ENCODE measurements at regions not wholly inside any gene's neighbourhood (a gene's known extent, or its start where the extent isn't known, plus 50 kb on each side); places are given as distances from the start of the nearest gene placed in this dataset.
"Not testable (repeated sequence)": the region's sequence is repeated elsewhere in the genome, so short reads cannot be mapped to it uniquely, and the experiment has no call there.

DNA sequence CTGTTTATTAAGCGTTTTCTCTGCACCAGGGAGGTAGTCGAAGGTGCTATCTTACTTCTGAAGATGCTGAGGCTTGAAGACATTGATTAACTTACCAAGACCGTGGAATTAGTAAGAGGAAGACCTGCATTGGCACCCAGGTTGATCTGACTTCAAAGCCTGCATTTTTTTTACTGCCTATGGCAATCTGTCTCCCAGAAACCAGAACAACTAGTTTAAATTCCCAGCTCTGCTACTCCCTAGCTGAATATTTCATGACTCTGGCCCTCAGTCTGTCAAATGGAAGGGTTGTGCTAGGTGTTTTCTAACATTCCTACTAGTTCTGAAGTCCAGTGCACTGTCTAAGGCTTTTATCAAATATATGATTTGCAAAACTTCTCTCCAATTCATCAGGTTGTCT, 52.0 kb upstream of the GRAMD1B start:
- no peak for DNase-seq

DNA sequence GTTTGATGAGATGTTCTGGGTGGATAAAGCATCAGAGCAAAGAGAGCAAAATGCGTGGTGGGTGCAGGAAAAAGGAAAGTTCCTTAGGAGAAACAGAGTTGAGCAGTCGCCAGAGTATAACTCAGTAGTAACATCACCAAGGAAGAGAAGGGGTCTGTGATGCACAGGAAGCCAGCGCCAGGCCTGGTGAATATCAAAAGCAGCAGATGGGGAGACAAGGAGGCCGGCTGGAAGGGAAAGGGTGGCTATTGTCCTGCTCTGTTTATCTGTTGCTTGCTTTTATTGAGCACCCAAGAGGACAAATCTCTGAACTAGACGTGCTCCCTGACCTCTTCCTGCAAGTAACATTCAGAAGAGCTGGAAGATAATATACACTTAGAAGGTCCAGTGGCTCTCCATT, 52.7 kb upstream of the GRAMD1B start:
- no peak for DNase-seq

DNA sequence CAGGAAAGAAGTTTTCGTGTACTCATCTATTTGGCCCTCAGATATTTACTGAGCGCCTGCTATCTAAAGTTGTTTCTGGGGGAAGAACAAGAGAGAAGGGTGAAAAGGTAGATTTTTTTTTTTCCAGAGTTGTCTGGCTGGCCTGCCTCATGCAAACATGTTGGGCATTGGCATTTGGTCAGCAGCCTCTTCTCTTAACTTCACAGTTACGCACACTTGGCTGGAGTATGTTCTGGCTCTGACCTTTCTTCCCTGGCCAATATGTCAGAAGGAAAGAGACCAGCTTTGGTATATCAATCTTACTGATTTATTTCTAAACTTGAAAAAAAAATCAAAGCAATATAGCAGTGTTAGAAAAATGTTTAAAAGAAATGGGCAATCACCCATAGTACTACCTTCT, 54.2 kb upstream of the GRAMD1B start:
- DNase-seq: no peak

DNA sequence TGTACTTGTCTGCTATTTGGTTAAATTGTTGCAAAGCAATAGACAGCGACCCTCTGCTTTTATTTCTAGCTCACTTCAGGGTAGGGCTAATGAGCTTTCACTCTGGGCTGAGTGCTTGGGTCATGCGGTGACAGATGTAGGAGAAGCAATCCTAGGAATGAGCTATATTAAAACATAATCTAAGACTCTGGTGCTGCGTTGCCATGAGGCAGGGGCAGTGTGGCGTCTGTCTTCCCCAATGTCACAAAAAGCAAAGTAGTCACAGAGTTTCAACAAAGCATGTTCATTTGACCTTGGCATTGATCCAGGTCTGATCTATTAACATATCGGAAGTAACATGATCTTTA, 55.5 kb upstream of the GRAMD1B start:
- no peak for DNase-seq

DNA sequence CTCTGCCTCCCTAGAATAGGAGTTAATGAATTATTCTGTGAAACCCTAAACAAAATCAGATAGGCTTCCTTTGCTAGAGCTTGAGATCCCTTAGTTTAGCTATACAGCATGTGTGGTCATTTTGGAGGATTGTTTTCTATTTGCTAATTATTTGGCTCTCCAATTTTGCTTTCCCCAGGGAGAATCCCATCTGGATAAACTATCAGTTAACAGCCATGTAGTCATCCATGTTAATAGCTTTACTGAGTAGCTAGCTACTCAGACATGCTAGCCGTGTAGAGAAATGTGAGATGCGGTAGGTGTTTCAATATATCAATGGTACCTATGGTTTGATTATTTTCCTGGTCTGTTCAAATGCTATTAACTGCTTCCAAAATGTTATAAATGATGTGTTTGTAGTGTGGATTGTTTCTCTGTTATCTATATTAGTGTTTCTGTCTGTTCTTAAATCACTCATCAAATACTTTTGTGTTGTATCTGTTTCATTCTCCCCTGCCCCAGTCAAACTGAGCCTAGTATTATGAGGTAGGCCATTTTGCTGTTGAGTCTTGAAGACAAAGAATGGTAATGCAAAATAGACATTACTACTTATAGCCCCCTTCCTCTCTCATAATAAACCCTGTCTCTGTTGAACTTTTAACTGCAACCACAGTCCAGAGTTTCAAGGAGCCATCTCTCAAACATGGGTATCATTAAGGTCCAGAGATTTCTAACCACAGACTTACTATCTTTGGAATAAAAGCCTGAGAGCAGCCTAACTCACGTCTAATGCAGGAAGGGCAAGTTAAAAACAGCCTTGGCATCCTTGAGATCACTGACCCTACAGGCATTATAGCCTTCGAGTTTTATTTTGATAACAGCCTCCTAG, 56.1 kb upstream of the GRAMD1B start:
- DNase-seq: no peak

DNA sequence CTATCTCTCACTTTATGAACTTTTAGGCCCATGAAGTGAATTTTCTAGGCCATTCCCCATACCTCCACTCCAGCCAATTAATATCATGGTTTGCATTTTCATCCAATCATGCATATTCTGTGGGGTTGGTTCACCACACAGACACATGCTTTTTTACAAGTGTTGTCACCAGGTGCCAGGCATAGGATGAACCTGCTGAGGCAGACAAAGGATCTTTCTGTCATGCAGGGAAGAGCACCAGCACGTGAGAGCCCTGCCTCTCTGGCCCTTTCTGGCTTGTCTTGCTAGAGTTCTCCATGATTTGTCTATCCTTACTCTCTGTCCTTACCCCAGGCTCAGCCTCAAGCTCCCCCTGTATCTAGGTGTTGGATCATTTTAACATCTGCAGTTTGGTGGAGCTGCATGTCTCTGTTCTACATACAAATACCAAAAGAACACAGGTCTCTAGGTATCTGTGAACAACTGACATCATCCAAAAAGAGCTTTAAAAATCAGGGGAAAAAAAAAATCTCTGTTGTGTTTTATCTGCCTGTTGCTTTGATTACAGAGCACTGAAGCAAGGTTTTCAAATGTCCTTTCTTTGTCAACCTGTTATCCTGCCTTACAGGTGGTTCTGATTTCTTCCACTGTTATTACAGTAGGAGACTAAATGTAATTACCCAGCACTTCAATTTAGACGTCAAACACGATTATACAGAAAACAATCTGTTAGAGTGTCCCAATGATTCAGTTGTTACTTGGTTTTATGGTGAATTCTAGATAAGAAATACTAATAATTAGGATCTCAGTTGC, 58.4 kb upstream of the GRAMD1B start:
- DNase-seq: no peak

DNA sequence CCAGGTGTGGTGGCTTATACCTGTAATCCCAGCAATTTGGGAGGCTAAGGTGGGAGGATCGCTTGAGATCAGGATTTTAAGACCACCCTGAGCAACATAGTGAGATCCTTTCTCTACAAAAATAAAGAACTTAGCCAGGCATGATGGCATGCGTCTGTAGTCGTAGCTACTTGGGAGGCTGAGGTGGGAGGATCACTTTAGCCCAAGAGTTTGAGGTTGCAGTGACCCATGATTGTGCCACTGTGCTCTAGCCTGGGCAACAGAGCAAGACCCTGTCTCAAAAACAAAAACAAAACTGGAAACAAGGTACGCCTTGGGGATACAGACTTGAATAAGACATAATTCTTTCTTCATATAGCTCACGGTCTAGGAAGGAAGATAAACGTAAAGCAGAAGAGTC, 63.1 kb upstream of the GRAMD1B start:
- DNase-seq: no peak

DNA sequence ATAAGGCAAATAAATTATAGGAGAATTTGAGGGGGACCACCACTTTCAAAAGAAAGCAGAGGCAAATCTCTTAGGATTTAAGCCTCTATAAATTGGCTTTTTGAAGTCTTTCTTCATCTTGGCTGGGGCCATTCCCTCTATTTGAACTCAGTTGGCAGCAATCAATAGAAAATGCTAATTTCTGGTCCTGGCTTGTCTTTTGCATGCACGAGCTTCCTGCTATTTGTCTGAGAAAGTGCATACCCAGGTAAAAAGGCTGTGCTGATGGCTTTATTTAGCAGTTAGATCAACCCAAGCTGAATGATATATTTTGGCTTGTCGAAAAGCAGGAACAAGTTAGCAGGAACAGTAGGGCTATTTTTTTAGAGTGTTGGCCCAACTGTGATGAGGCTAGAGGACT, 64.1 kb upstream of the GRAMD1B start:
- DNase-seq: no peak

DNA sequence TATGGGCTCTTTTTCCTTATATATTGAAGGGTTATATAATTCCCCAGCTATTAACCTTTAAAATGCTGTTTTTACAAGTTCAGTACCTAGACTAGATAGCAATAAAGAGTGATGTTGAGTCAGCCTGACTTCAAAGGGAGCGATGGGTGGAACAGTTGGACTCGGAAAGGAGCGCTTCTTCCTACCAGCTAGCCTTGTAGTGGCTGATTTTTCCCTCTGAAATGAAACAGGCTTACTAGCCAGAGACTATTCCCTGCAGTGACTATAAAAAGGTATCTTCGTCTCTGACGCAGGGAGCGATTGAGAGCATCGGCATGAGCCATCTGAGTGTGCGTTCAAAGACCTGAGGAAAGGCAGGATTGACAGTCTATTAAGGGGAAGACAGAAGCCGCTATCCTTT, 66.0 kb upstream of the GRAMD1B start:
- DNase-seq: no peak

DNA sequence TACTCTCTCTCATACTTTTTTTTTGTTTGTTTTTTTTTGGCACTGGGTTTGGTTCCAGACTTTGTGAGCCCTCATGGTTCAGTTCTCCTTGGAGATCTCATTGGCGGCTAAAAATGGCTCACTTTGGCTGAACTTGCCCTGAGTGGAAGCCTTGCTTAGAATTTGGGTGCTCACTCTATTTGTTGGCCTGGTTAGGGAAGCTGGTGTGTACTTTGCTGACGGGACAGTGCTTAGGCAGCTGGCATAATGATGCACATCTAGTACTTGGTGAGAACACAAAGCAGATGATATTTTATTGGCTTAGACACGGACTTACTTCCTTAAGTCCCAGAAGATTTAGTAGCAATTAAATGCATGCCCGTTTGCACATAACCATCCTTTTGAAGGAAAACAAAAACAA, 66.5 kb upstream of the GRAMD1B start:
- no peak for DNase-seq

DNA sequence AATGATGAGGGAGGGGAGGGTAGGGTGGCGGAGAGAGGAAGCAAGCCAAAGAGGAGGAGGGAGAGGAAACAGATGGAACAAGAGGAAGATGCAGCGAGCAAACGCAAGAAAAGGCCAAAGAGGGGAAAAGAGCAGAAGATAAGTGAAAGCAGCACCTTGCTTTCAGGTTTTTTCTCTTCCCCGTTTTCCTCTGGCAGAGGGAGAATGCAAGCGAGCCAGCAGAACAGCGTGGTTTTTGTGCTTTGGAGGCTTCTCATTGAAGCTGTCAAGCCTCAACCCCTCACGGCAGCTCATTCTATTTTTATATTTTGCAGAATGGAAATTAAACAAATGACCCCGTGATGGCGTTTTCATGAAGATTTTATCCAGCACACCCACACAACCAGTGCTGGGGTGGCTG, 67.1 kb upstream of the GRAMD1B start:
- no peak for DNase-seq

DNA sequence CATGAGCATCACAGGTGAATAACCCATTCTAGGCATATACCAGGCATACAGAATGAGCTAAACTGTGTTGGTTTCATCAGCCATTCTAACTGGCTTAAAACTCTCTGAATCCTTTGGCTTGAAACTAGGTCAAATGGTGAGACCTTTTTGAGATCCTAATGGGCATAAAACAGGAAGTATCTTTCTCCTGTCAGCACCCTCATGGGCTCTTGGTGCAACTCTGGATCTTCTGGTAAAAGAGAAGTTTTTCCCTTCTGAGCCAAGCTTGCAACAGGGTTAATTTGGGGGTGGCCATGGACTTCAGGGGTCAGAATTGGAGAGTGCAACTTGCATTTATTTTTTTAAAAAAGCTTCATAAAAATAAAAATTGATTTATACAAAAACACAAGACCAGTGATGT, 67.9 kb upstream of the GRAMD1B start:
- DNase-seq: no peak

DNA sequence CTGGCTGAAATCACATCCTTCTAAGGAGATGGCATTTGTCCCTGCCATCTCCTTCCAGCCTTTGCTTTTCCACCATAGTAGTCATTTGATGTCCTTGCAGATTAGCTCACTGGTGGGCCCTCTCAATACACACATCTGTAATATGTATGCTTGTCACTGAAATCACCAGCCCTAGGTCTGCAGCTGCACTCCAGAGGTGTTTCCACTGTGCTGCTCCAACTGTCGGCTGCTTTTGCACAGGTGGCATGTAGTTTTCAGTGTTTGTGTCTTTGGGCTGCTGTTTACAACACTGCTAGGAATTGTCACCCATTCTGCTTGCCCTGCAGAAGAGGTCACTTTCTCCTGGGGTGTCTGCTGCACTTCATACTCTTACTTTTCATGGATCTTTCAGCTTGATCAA, 69.0 kb upstream of the GRAMD1B start:
- no peak for DNase-seq

DNA sequence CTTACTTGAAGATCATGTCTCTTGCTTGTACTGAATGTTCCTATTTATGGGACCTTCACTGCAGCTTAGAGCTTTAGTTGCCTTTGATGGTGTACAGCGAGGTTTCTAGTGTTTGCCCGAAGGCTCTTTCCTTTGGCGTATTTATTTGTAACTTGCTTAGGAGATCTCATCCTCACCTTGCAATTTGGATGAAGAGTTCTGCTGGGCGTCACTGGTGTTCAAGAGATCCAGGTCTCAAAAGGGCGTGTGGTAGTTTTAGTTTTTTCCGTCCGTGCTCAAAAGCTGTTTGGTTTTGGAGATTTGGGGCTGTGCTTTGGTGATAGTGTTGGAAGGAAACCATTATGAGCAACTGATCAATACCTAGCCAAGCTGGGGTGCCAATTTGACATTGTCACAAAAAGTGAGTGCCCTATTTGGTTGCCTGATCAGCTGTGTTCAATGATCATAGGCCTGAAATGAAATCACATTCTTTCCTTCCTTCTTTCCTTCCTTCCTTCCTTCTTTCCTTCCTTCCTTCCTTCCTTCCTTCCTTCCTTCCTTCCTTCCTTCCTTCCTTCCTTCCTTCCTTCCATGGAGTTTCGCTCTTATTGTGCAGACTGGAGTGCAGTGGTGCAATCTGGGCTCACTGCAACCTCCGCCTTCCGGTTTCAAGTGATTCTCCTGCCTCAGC, 69.7 kb upstream of the GRAMD1B start:
- no peak for DNase-seq

DNA sequence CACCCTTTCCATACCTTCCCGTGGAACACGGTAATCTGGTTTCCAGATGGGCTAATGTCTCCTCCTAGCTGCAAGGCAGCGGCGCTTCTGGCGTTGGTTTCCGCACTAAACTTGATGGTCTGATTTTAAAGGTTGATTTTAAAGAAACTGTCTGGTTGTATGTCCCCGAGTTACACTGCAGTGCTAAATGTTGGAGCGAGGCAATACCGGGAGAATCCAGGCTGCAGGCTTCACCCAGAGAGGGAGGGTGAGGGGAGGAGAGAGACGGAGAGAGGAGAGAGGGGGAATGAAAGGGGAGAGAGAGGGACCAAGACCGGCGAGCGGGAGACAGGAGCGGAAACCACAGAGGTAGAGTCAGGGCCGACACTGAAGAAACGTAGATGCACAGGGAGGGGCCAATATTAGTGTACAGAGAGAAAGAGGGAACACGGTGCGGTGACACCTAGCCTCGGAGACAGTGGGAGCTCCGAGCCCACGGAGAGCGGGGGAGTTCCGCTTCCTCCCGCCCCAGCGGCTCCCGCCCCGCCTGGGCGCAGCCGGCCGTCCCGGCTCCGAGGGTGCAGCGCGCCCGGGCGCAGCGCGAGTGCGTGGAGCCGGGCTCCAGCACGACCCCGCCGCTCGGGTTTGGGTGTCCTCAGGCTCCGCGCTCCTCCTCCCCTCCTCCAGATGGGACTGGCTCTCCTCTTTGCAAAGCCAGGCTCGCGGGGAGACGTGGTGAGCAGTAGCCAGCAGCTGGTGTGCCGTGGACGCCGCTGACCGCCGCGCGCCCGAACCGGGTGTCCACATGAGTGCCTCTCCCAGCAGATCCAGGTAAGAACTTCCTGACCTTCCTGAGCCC, 71.9 kb upstream of the GRAMD1B start:
- DNase-seq: no peak

DNA sequence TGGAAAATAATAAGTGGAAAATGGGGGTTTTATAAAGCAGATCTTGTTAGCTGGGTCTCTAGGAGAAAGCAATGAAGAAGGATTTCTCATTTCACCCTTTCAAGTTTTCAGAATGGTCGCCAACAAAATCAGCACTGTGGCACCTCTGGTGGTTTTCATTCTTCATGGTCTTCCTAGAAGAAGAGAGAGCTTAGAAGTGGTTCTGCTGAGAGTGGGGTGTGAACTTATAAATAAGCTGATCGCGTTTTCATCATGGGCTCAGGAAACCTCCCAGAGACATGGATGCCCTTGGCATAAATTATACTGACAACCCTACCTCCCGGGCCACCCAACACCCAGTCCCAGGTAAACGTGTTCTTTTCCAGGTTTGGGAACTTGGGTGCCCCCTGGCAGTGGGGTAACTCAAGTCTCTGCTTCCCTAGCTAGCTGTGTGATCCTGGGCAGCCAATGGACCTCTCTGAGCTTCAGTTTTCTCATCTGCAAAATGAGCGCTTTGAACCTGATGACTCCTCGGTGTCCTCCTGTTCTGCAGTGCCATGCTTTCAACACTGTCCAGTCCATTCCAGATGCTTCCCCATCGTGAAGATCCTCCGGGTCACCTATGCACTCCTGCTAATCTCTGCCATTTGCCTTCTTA, 72.6 kb upstream of the GRAMD1B start:
- DNase-seq: no peak

DNA sequence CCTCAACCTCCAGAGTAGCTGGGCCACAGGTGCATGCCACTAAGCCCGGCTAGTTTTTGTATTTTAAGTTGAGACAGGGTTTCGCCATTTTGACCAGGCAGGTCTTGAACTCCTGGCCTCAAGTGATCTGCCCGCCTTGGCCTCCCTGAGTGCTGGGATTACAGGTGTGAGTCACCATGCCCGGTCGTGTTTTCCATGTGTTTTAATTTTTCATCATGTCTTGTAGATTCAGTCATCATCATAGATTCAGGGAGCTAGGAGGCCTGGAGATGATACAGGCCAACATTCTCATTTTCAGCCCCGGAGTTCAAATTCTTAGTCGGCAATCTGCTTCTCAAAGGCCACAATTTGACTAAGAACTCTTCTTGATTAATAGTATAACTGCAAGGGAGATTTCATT, 73.5 kb upstream of the GRAMD1B start:
- no peak for DNase-seq

DNA sequence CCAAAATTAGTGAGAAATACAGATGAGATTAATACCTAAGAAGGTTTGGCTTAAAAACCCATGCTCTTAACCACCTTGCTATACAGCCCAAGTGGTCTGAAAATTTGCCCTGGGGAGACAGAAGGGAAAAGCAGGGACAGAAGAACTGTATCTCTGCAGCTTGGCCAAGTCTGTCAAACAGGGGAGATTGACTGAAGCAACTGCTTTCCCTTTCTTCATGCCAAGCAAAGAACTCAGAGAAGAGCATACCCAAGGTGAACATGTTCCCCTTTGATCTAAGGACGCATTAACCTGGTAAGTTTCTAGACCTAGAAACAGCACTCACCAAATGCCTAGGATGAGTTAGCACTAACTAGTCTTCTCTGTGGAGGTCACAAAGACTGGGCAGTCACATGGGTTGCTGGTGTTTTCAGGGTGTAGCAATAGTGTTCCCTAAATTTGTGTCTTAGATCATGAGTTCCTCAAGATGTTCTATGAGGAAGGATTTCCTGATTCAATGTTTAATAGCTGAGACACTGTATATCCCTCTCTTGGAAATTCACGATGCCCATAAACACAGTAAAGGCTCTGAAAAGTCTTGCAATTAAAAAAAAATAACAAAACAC, 75.6 kb upstream of the GRAMD1B start:
- DNase-seq: no peak

DNA sequence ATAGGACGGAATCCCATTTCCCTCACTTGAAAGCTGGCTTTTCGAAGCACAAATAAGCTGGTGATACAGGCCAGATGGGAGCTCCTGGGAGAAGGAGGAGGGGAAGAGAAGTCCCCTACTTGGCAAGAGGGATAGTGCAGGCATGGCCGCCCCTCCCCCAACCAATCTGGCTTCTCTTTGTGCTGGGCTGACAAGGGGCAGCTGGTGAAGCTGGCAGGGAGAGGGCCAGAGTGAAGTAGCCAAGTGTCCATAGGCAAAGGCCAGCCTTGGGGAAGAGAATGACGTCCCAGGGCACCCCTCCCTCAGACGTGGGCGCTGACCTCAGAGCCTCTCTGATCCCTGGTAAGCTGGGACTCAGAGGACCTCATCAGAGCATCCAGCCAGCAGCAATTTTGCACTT, 78.7 kb upstream of the GRAMD1B start:
- DNase-seq: no peak

DNA sequence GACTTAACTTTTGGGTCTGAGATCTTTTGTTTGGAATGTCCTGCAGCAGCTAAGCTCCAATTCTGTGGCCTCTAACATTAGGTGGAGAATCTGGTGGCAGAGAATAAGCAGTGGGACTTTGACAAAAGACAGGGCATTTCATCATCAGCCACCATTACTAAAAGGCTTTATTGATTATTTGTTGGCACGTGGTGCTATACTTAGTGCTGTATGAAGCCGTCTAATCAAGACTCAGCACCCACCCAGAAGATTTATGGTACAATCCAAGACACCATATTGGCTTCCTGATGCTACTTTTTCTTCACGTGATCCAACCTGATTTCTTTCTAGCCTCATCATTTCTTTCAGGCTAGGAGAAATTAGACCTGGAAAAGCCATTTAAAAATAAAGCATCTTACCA, 80.7 kb upstream of the GRAMD1B start:
- no peak for DNase-seq

DNA sequence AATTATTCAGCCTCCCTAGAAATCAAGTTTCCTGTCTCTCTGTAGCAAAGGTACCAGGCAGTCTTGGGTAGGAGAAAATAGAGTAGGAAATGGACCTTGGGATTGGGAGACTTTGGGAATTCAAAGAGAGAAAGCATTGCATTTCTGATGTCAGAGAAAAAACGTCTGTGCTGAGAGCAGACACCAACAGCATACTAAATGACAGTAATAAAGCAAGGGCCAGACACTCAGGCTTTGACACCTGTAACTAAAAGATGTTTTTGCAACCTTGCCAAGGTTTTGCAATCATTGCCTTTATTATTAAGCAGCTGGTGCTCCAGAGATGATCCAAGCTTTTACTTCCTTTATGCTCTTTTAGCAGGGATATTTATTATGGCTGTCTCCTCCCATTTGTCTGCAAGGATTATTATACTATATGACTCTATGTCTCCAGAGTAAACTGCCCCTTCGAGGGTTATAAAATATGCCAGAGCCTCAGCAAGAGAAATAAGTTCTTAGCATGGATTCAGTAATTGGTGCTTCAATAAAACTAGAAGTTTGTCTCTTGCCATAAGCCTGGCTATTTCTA, 85.2 kb upstream of the GRAMD1B start:
- no peak for DNase-seq

DNA sequence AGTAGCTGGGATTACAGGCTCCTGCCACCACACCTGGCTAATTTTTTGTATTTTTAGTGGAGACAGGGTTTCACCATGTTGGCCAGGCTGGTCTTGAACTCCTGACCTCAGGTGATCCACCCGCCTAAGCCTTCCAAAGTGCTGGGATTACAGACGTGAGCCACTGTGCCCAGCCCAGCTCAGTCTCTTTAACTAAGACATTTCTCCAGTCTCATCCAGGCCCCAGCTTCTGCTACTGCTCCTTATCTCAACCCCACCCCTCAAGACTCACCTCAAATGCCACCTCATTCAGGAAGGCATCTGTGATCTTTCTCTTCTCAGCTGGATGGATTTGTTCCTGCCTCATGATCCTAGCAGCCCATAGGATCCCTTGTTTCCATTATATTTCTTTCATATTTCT, 85.9 kb upstream of the GRAMD1B start:
- DNase-seq: not testable (repeated sequence)
